CD4-positive, alpha-beta T cell treated with Interleukin-10 for 1 hour (primary cell): ENCODE measurements at regions not wholly inside any gene's neighbourhood (a gene's known extent, or its start where the extent isn't known, plus 50 kb on each side); places are given as distances from the start of the nearest gene placed in this dataset.
A peak's percentile ranks its signal among the peaks of the same experiment; 100 is the strongest.

Experiments used
- DNase-seq: peaks from one replicate; pipeline ENCODE4 v3.0.0-alpha.2; 2020

- no peak for DNase-seq
Measured at GRCh38 chr19:28834996-28835395, 378.0 kb downstream of the UQCRFS1 start.

- DNase-seq = no peak
Measured at GRCh38 chr19:28831462-28831861, 381.5 kb downstream of the UQCRFS1 start.

DNA sequence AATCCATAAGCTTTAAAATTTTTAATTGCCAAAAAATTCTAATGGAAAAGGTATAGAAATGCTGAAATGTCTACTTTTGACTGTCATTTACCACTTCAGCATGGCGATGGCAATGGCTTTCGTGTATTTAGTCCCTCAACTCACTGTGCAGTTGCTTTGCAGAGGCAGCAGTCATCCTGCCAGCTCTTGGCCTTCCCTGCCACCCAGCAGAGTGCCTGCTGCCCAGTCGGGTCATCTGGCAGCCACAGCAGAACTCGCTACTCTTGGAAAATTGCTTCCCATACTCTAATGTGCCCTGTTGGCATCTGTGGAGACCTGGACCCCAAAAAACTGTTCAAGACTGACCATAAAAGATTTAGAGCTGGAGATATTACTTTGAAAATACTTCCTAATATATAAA lies 383.2 kb downstream of the UQCRFS1 start:
- DNase-seq = no peak

GRCh38 chr19:28829359-28829758 lies 383.6 kb downstream of the UQCRFS1 start:
- DNase-seq = no peak

- no peak for DNase-seq
Measured at GRCh38 chr19:28828276-28828870, 384.6 kb downstream of the UQCRFS1 start.

DNA sequence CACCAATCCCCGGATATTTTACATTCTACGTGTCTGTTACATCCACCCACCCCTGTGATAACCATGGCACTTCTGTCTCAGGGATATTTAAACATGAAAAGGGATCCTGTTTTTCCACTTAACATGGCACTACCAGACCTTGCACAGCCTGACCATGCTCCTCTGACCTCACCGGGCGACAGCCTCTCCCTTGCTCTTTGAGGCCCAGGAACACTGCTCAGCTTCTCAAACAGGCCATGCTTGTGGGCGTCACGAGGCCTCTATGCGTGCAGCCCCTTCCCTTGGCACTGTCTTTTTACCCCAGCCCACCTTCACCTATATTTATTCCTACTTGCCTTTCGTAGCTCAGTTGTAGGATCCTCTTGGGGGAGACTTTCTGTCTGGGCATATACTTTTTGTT lies 385.6 kb downstream of the UQCRFS1 start:
- DNase-seq = no peak

GRCh38 chr19:28823338-28823961 lies 389.5 kb downstream of the UQCRFS1 start:
- DNase-seq = no peak

DNA sequence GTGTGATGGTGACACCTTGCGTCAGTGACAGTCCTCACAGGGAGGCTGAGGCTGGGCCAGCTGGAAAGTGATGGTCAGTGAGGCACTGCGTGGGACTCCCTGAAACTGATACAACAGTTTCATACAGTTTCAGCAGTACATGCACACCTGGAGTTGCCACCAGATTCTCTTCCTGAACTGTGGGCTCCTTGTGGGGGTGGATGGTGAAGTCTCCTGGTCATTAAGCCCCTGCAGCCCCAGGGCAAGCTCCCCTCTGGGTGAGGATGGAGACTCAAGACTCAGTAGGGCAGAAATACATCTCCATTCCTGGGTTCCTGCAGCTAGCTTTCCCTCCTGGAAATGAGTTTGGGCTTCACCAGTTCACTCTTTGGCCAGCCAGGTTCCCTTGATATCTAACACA lies 392.7 kb downstream of the UQCRFS1 start:
- no peak for DNase-seq

- DNase-seq = no peak
Measured at GRCh38 chr19:28815257-28815656, 397.7 kb downstream of the UQCRFS1 start.

GRCh38 chr19:28794301-28794700 lies 418.6 kb downstream of the UQCRFS1 start:
- no peak for DNase-seq

GRCh38 chr19:28793391-28794168 lies 419.4 kb downstream of the UQCRFS1 start:
- DNase-seq = no peak

- DNase-seq = no peak
Measured at GRCh38 chr19:28785971-28786370, 427.0 kb downstream of the UQCRFS1 start.

DNA sequence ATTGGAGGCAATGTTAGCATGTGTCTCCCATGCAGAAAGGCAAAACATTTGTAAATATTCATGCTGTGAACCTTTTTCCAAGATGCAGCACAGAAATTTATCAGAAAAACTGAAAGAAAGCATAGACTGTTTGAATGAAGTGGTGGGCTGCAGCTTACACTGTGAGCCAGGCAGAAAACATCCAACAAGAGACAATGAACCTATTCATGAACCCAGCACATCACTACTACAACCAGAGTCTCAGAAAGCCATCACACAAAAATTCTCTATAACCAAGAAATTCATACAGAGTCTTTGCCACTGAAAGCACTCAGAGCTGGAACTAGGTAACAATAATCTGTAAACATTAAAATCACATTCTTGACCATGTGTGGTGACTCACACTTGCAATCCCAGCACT lies 448.9 kb downstream of the UQCRFS1 start:
- no peak for DNase-seq

DNA sequence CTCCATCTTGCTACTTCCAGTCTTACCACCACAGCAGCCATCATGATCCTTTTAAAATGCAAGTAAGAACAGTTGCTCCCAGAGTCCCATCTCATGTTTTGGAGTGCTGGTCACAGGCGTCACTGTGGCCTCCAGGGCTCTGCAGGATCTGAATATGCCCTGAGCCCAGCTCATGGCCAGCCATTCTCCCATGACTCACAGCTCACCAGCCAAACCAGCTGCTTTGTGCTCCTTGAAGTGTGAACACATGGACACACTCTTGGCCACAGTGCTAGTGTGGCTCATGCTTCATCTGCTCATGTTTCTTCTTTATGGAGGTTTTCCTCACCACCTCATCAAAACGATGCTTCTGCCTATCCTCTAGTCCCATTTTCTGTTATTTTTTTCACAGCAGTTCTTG lies 466.5 kb downstream of the UQCRFS1 start:
- DNase-seq = no peak

DNA sequence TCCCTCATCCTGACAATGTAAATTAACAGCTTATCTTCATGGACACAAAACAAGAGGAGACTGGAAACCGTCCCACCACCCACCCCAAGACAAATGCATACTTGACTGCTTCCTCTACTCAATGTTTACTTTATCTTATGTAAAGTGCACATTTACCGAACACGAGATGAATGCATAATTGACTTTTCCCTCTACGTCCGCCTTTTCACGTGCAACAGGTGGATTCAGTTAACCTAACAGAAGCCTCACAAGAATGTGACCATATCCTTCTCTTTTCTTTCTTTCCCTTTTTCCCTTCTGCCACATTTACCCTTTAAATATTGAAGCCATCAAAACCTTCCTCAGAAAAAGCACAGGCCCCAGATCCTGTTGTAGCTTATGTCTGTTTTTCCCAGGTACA lies 468.0 kb downstream of the UQCRFS1 start:
- DNase-seq = no peak

GRCh38 chr19:28744014-28744413 lies 468.9 kb downstream of the UQCRFS1 start:
- no peak for DNase-seq

GRCh38 chr19:28737021-28737895 lies 475.7 kb downstream of the UQCRFS1 start:
- DNase-seq = peak; percentile 34

DNA sequence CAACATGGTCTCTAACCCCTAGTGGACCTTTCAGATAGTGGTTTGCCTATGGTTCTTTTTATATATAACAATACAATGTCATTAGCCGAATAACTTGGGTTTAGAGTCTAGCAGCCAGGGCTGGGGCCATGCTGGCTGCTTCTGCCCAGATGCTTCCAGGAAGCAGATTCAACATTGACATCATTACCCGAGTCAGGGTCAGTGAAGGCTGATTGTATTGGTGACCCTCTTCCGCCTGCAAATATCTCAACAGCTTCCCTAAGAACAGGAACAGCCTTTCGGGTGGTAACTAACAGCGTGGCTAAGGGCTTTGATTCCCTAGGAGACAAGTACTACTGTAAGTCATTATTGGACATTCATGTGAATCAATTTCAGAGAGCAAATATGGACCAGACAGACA lies 476.4 kb downstream of the UQCRFS1 start:
- DNase-seq = no peak

- DNase-seq = no peak
Measured at GRCh38 chr19:28731577-28731976, 481.4 kb downstream of the UQCRFS1 start.

DNA sequence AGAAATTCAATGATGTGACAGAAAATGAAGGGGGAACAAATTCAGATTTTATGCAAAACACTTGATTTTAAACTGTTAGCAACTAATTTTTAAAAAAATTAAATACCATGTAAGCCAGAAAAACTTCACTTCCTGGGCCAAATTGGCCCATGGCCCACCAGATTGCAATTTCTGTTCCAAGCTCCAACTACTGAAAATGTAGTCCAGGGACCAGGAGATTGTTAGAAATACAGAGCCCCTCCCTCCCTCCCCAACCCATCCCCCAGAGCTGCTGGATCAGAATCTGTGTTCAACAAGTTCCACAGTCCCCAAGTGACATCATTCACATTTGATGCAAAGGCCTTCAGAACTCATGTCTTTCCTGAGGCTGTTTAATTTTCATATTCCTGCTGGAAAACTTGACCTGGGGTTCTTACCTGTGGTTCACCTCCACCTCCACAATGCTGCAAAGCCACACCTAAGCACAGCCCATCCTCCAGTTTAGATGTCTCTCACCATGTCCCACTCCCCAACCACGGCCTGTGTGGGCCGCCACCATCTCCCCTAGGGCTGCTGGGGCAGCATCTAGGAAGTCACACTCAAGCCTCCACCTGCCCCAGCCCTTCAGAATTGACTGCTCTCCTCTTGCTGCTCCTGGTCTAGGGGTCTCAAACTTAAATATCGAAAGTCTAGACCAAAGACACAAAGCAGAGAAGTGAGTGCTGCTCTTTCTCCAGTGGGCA lies 482.0 kb downstream of the UQCRFS1 start:
- DNase-seq = no peak

GRCh38 chr19:28727480-28728159 lies 485.3 kb downstream of the UQCRFS1 start:
- no peak for DNase-seq
